ENCODE measurements at regions not wholly inside any gene's neighbourhood (a gene's known extent, or its start where the extent isn't known, plus 50 kb on each side); places are given as distances from the start of the nearest gene placed in this dataset.

- TF ChIP-seq MXI1 (conservative IDR thresholded peaks at IDR 0.05; ENCODE audit: poor library complexity, severe bottlenecking) (no peak), POLR2AphosphoS5 (IDR thresholded peaks at IDR 0.05) (no peak)
These were observed 170.5 kb upstream of the RBM19 start for GRCh38 chr12:114136631-114137030.

All from neural cell (in vitro differentiated cells).